ENCODE measurements at regions not wholly inside any gene's neighbourhood (a gene's known extent, or its start where the extent isn't known, plus 50 kb on each side); places are given as distances from the start of the nearest gene placed in this dataset.

- no peak for DNase-seq (ENCODE audit: low spot score)
- Mint-ChIP-seq H3K4me1 (ENCODE audit: low read depth) (no peaks in the 10 kb centered on the region), H3K9me3 (ENCODE audit: low read depth) (peaks cover 19% of the 10 kb centered on the region), H3K27me3 (ENCODE audit: low read depth) (no peaks in the 10 kb centered on the region), H3K27ac (ENCODE audit: unreplicated experiment) (no peak overlapping the region), H3K36me3 (ENCODE audit: low read depth) (peaks cover 1% of the 10 kb centered on the region), H3K4me3 (ENCODE audit: unreplicated experiment) (no peak overlapping the region)
- TF ChIP-seq CTCF (IDR thresholded peaks at IDR 0.05): no peak
Measured at GRCh38 chr2:3986530-3987258, 283.3 kb downstream of the DCDC2C start.

DNA sequence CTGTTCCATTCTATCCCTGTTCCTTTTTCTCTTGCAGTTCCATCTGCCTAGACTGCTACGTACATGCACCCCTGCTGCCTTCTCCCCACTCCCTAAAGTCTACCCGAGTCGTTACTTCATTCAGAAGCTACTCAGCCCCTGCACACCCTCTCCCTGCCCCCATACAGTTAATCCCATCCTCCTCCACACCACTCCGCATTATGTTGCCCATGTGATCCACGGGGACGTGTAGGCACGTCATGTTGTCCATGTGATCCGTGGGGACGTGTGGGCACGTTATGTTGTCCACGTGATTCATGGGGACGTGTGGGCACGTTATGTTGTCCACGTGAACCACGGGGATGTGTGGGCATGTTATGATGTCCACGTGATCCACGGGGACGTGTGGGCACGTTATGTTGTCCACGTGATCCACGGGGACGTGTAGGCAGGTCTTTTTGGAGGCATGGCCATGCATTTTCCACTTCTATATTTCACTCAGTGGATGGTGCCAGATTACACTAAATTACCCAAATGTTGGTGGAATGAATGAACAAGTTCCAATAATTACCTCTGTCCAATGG, 299.5 kb downstream of the DCDC2C start:
- TF ChIP-seq CTCF (IDR thresholded peaks at IDR 0.05): no peak
- peaks cover 4% of the 10 kb centered on the region for H3K9me3 Mint-ChIP-seq (ENCODE audit: low read depth)
- DNase-seq (ENCODE audit: low spot score): no peak
- no peaks in the 10 kb centered on the region for H3K4me1 Mint-ChIP-seq (ENCODE audit: low read depth)
- H3K4me3 Mint-ChIP-seq (ENCODE audit: unreplicated experiment): no peak overlapping the region
- H3K27me3 Mint-ChIP-seq (ENCODE audit: low read depth): peaks cover 13% of the 10 kb centered on the region
- H3K36me3 Mint-ChIP-seq (ENCODE audit: low read depth): no peaks in the 10 kb centered on the region
- no peak overlapping the region for H3K27ac Mint-ChIP-seq (ENCODE audit: unreplicated experiment)

GRCh38 chr2:4012197-4012596, 308.8 kb downstream of the DCDC2C start:
- peaks cover 11% of the 10 kb centered on the region for H3K9me3 Mint-ChIP-seq (ENCODE audit: low read depth)
- TF ChIP-seq CTCF (IDR thresholded peaks at IDR 0.05): no peak
- H3K27me3 Mint-ChIP-seq (ENCODE audit: low read depth): no peaks in the 10 kb centered on the region
- H3K4me1 Mint-ChIP-seq (ENCODE audit: low read depth): peaks cover 4% of the 10 kb centered on the region
- H3K27ac Mint-ChIP-seq (ENCODE audit: unreplicated experiment): no peak overlapping the region
- H3K36me3 Mint-ChIP-seq (ENCODE audit: low read depth): no peaks in the 10 kb centered on the region
- DNase-seq (ENCODE audit: low spot score): no peak
- no peak overlapping the region for H3K4me3 Mint-ChIP-seq (ENCODE audit: unreplicated experiment)

DNA sequence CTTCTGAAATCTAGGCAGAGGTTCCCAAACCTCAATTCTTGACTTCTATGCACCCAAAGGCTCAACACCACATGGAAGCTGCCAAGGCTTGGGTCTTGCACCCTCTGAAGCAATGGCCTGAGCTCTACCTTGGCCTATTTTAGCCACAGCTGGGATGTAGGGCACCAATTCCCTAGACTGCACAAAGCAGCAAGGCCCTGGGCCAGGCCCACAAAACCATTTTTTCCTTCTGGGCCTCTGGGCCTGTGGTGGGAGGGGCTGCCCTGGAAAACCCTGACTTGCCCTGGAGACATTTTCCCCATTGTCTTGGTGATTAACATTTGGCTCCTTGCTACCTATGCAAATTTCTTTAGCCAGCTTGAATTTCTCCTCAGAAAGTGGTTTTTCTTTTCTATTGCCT, 315.2 kb downstream of the DCDC2C start:
- Mint-ChIP-seq H3K36me3 (ENCODE audit: low read depth) (no peaks in the 10 kb centered on the region), H3K27ac (ENCODE audit: unreplicated experiment) (no peak overlapping the region), H3K4me1 (ENCODE audit: low read depth) (peaks cover 4% of the 10 kb centered on the region), H3K4me3 (ENCODE audit: unreplicated experiment) (no peak overlapping the region), H3K9me3 (ENCODE audit: low read depth) (peaks cover 27% of the 10 kb centered on the region), H3K27me3 (ENCODE audit: low read depth) (no peaks in the 10 kb centered on the region)
- no peak for TF ChIP-seq CTCF (IDR thresholded peaks at IDR 0.05)
- no peak for DNase-seq (ENCODE audit: low spot score)

DNA sequence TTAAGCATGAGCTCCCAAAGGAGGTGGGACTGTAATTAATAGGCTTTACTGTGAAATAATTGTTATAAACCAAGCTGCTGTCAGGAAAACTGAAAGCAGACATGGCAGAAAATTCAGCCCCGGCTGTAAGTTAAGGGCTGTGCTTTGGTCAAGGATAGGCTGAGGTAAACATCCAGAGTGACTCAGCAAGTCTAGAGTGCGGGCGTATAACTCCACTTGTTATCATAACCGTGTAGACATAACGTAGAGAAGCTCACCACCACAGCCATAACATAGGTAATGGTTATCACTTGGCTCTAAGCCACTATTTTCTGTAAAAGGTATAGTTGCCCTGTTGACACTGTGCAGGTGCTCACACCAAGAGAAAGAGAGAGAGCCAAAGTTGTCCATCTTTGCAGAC, 316.8 kb downstream of the DCDC2C start:
- no peak for TF ChIP-seq CTCF (IDR thresholded peaks at IDR 0.05)
- Mint-ChIP-seq H3K36me3 (ENCODE audit: low read depth) (no peaks in the 10 kb centered on the region), H3K27me3 (ENCODE audit: low read depth) (no peaks in the 10 kb centered on the region), H3K27ac (ENCODE audit: unreplicated experiment) (no peak overlapping the region), H3K4me1 (ENCODE audit: low read depth) (peaks cover 7% of the 10 kb centered on the region), H3K4me3 (ENCODE audit: unreplicated experiment) (no peak overlapping the region), H3K9me3 (ENCODE audit: low read depth) (peaks cover 27% of the 10 kb centered on the region)
- no peak for DNase-seq (ENCODE audit: low spot score)
